Kidney (tissue), 13 donors: ENCODE measurements at regions not wholly inside any gene's neighbourhood (a gene's known extent, or its start where the extent isn't known, plus 50 kb on each side); places are given as distances from the start of the nearest gene placed in this dataset.

Experiments used
- DNase-seq, 5 donors: peaks; one replicate each; pipeline ENCODE4 v3.0.0-alpha.2; 2013 to 2020
- FAIRE-seq: peaks from 2 replicates; lab custom pipeline; 2012; peaks lifted over from hg19 to GRCh38; lab: Jason Lieb, UNC
- H3K27ac ChIP-seq, 2 donors: one replicate each; pipeline ENCODE4 v1.7.0; 2013; ENCODE audit warnings: low read depth in 2 of 2, low read length in 2 of 2, inconsistent platforms in 1 of 2
- H3K27me3 ChIP-seq: one replicate; pipeline ENCODE4 v1.7.1; 2013; ENCODE audit warnings: low read length, inconsistent platforms; ENCODE audit not compliant: control insufficient read depth, insufficient read depth
- H3K36me3 ChIP-seq, 3 donors: one replicate each; pipeline versions ENCODE4 v1.7.0 to v1.7.1; 2013; ENCODE audit warnings: low read length in 3 of 3, control low read depth in 1 of 3, inconsistent platforms in 1 of 3; ENCODE audit not compliant: insufficient read depth in 3 of 3, control insufficient read depth in 2 of 3
- H3K4me1 ChIP-seq, 3 donors: one replicate each; pipeline versions ENCODE4 v1.7.0 to v1.7.1; 2013; ENCODE audit warnings: low read length in 3 of 3, inconsistent platforms in 1 of 3, low read depth in 1 of 3; ENCODE audit not compliant: control insufficient read depth in 2 of 3, insufficient read depth in 2 of 3
- H3K4me3 ChIP-seq, 3 donors: one replicate each; pipeline versions ENCODE4 v1.7.0 to v1.8.1; 2013; ENCODE audit warnings: low read length in 3 of 3, control low read depth in 1 of 3, inconsistent platforms in 1 of 3
- H3K9ac ChIP-seq, 3 donors: one replicate each; pipeline versions ENCODE4 v1.7.0 to v1.7.1; 2013; ENCODE audit warnings: low read length in 3 of 3, control low read depth in 1 of 3, inconsistent platforms in 1 of 3
- H3K9me3 ChIP-seq, 3 donors: one replicate each; pipeline versions ENCODE4 v1.7.0 to v1.7.1; 2013; ENCODE audit warnings: low read length in 3 of 3, control low read depth in 1 of 3, inconsistent platforms in 1 of 3; ENCODE audit not compliant: control insufficient read depth in 2 of 3, insufficient read depth in 1 of 3
- CTCF ChIP-seq: IDR thresholded peaks from 3 replicates; pipeline ENCODE4 v1.5.1; 2012; ENCODE audit warnings: mild to moderate bottlenecking, moderate library complexity, borderline replicate concordance; ENCODE audit not compliant: insufficient read depth; ENCODE audit errors: extremely low read depth
- intact Hi-C: fragments of 100-400 bp; cut with DNase I; formaldehyde crosslinking; loops from one replicate; pipeline ENCODE4 v1.11.1; 2022
- donor health status: control.
- donor health status: control.
- donor health status: control.
- donor health status: control.
- donor health status: control.
- donor health status: DM: yes; HTN: yes; CAD: no.
- donor health status: Normal renal cell carcinoma (clear cell type).

- no peak overlapping the region for H3K9ac ChIP-seq
- no peaks in the 10 kb centered on the region for H3K4me1 ChIP-seq
- no peak for TF ChIP-seq CTCF
- FAIRE-seq (no peak), DNase-seq (no peak)
- no peak overlapping the region for H3K4me3 ChIP-seq
- H3K9me3 ChIP-seq = no peaks in the 10 kb centered on the region
- no peak overlapping the region for H3K27ac ChIP-seq
- intact Hi-C loops = no loop called here
- H3K36me3 ChIP-seq = no peaks in the 10 kb centered on the region
- H3K27me3 ChIP-seq = no peaks in the 10 kb centered on the region
Observed at GRCh38 chr9:105089874-105090273, 154.6 kb upstream of the SLC44A1 start.

GRCh38 chr9:105091004-105091640 is 153.3 kb upstream of the SLC44A1 start:
- DNase-seq (no peak), FAIRE-seq (no peak)
- no peak overlapping the region for H3K4me3 ChIP-seq
- H3K9ac ChIP-seq = no peak overlapping the region
- H3K4me1 ChIP-seq = no peaks in the 10 kb centered on the region
- H3K36me3 ChIP-seq = no peaks in the 10 kb centered on the region
- no peak overlapping the region for H3K27ac ChIP-seq
- TF ChIP-seq CTCF = no peak
- no peaks in the 10 kb centered on the region for H3K27me3 ChIP-seq
- H3K9me3 ChIP-seq = no peaks in the 10 kb centered on the region
- intact Hi-C loops = no loop called here

- FAIRE-seq (no peak), DNase-seq (no peak)
- no peaks in the 10 kb centered on the region for H3K9me3 ChIP-seq
- no peaks in the 10 kb centered on the region for H3K27me3 ChIP-seq
- H3K36me3 ChIP-seq = no peaks in the 10 kb centered on the region
- intact Hi-C loops = no loop called here
- no peak overlapping the region for H3K4me3 ChIP-seq
- H3K27ac ChIP-seq = no peak overlapping the region
- no peak overlapping the region for H3K9ac ChIP-seq
- no peak for TF ChIP-seq CTCF
- no peaks in the 10 kb centered on the region for H3K4me1 ChIP-seq
Observed at GRCh38 chr9:105093685-105094084, 150.8 kb upstream of the SLC44A1 start.

GRCh38 chr9:105098370-105098769 is 146.1 kb upstream of the SLC44A1 start:
- H3K27ac ChIP-seq = no peak overlapping the region
- H3K4me1 ChIP-seq = no peaks in the 10 kb centered on the region
- no peak for TF ChIP-seq CTCF
- H3K27me3 ChIP-seq = no peaks in the 10 kb centered on the region
- H3K9me3 ChIP-seq = no peaks in the 10 kb centered on the region
- FAIRE-seq = no peak
- H3K9ac ChIP-seq = no peak overlapping the region
- no peak overlapping the region for H3K4me3 ChIP-seq
- no peak for DNase-seq
- intact Hi-C loops = no loop called here
- H3K36me3 ChIP-seq = no peaks in the 10 kb centered on the region
